ENCODE measurements at regions not wholly inside any gene's neighbourhood (a gene's known extent, or its start where the extent isn't known, plus 50 kb on each side); places are given as distances from the start of the nearest gene placed in this dataset.

- Histone ChIP-seq H3K27me3 (replicated peaks; ENCODE audit: control insufficient read depth, insufficient read depth, low read length) (no peaks in the 10 kb centered on the region), H3K9me3 (no peaks in the 10 kb centered on the region), H3K4me1 (no peaks in the 10 kb centered on the region), H3K36me3 (ENCODE audit: control insufficient read depth, insufficient read depth, low read length) (no peaks in the 10 kb centered on the region), H3K4me3 (ENCODE audit: low read depth, low read length) (no peak overlapping the region)
- no peak overlapping the region for H3K27ac Mint-ChIP-seq (ENCODE audit: unreplicated experiment)
- POLR2A ChIA-PET, result no interaction called here
- H3K9me3 Mint-ChIP-seq (ENCODE audit: unreplicated experiment), result peaks cover 36% of the 10 kb centered on the region
- no peak for TF ChIP-seq CTCF (IDR thresholded peaks at IDR 0.05; ENCODE audit: insufficient read depth in 1 of 2, low read depth in 1 of 2, low read length in 1 of 2, severe bottlenecking in 1 of 2, unreplicated experiment in 1 of 2)
- no peak for DNase-seq
- intact Hi-C loops (cut with micrococcal nuclease; ENCODE audit: unreplicated experiment), result no loop called here
- H3K36me3 Mint-ChIP-seq (ENCODE audit: insufficient read depth, unreplicated experiment), result no peaks in the 10 kb centered on the region
- CTCF ChIA-PET, result no interaction called here
- BruUV-seq (replicated peaks), result no TSS peak
- no peaks in the 10 kb centered on the region for H3K4me1 Mint-ChIP-seq (ENCODE audit: low read depth, unreplicated experiment)
- no peak overlapping the region for H3K4me3 Mint-ChIP-seq (ENCODE audit: unreplicated experiment)
- H3K27me3 Mint-ChIP-seq (ENCODE audit: insufficient read depth, unreplicated experiment), result no peaks in the 10 kb centered on the region
Measured at GRCh38 chr19:57016491-57016890, 103.3 kb upstream of the USP29 start.

- no peaks in the 10 kb centered on the region for H3K27me3 ChIP-seq (replicated peaks; ENCODE audit: control insufficient read depth, insufficient read depth, low read length)
- intact Hi-C loops (cut with micrococcal nuclease; ENCODE audit: unreplicated experiment), result no loop called here
- TF ChIP-seq CTCF (IDR thresholded peaks at IDR 0.05; ENCODE audit: insufficient read depth in 1 of 2, low read depth in 1 of 2, low read length in 1 of 2, severe bottlenecking in 1 of 2, unreplicated experiment in 1 of 2), result no peak
- no TSS peak for BruUV-seq (replicated peaks)
- POLR2A ChIA-PET, result no interaction called here
- no peaks in the 10 kb centered on the region for H3K4me1 ChIP-seq
- Mint-ChIP-seq H3K36me3 (ENCODE audit: insufficient read depth, unreplicated experiment) (no peaks in the 10 kb centered on the region), H3K27ac (ENCODE audit: unreplicated experiment) (no peak overlapping the region), H3K4me1 (ENCODE audit: low read depth, unreplicated experiment) (no peaks in the 10 kb centered on the region), H3K27me3 (ENCODE audit: insufficient read depth, unreplicated experiment) (no peaks in the 10 kb centered on the region), H3K4me3 (ENCODE audit: unreplicated experiment) (no peak overlapping the region), H3K9me3 (ENCODE audit: unreplicated experiment) (peaks cover 32% of the 10 kb centered on the region)
- H3K36me3 ChIP-seq (ENCODE audit: control insufficient read depth, insufficient read depth, low read length), result no peaks in the 10 kb centered on the region
- CTCF ChIA-PET, result no interaction called here
- H3K4me3 ChIP-seq (ENCODE audit: low read depth, low read length), result no peak overlapping the region
- peaks cover 12% of the 10 kb centered on the region for H3K9me3 ChIP-seq
- no peak for DNase-seq
Measured at GRCh38 chr19:57025491-57025890, 94.3 kb upstream of the USP29 start.

GRCh38 chr19:57026476-57026875, 93.3 kb upstream of the USP29 start:
- no peak overlapping the region for H3K4me3 ChIP-seq (ENCODE audit: low read depth, low read length)
- Mint-ChIP-seq H3K36me3 (ENCODE audit: insufficient read depth, unreplicated experiment) (no peaks in the 10 kb centered on the region), H3K27me3 (ENCODE audit: insufficient read depth, unreplicated experiment) (no peaks in the 10 kb centered on the region), H3K4me1 (ENCODE audit: low read depth, unreplicated experiment) (no peaks in the 10 kb centered on the region), H3K9me3 (ENCODE audit: unreplicated experiment) (peaks cover 32% of the 10 kb centered on the region), H3K27ac (ENCODE audit: unreplicated experiment) (no peak overlapping the region), H3K4me3 (ENCODE audit: unreplicated experiment) (no peak overlapping the region)
- intact Hi-C loops (cut with micrococcal nuclease; ENCODE audit: unreplicated experiment), result no loop called here
- TF ChIP-seq CTCF (IDR thresholded peaks at IDR 0.05; ENCODE audit: insufficient read depth in 1 of 2, low read depth in 1 of 2, low read length in 1 of 2, severe bottlenecking in 1 of 2, unreplicated experiment in 1 of 2), result no peak
- H3K9me3 ChIP-seq, result peaks cover 12% of the 10 kb centered on the region
- no TSS peak for BruUV-seq (replicated peaks)
- CTCF ChIA-PET, result no interaction called here
- POLR2A ChIA-PET, result no interaction called here
- no peak for DNase-seq
- H3K36me3 ChIP-seq (ENCODE audit: control insufficient read depth, insufficient read depth, low read length), result no peaks in the 10 kb centered on the region
- H3K27me3 ChIP-seq (replicated peaks; ENCODE audit: control insufficient read depth, insufficient read depth, low read length), result no peaks in the 10 kb centered on the region
- no peaks in the 10 kb centered on the region for H3K4me1 ChIP-seq
